T-helper 1 cell (primary cell): ENCODE measurements at regions not wholly inside any gene's neighbourhood (a gene's known extent, or its start where the extent isn't known, plus 50 kb on each side); places are given as distances from the start of the nearest gene placed in this dataset.
"Not testable (repeated sequence)": the region's sequence is repeated elsewhere in the genome, so short reads cannot be mapped to it uniquely, and the experiment has no call there.

Experiments
- DNase-seq, 5 donors: peaks; one replicate each; pipeline ENCODE4 v3.0.0-alpha.2; 2012 to 2020

GRCh38 chr5:99285606-99286005 is 356.8 kb upstream of the CHD1 start:
- DNase-seq, result no peak

- DNase-seq, result no peak
Measured at GRCh38 chr5:99275128-99275527, 346.3 kb upstream of the CHD1 start.

- no peak for DNase-seq
Measured at GRCh38 chr5:99272576-99272975, 343.8 kb upstream of the CHD1 start.

GRCh38 chr5:99258819-99259218 is 330.0 kb upstream of the CHD1 start:
- DNase-seq, result no peak

GRCh38 chr5:99248066-99248465 is 319.3 kb upstream of the CHD1 start:
- no peak for DNase-seq

GRCh38 chr5:99247346-99247745 is 318.5 kb upstream of the CHD1 start:
- no peak for DNase-seq

- DNase-seq, result no peak
Measured at GRCh38 chr5:99243111-99243510, 314.3 kb upstream of the CHD1 start.

- no peak for DNase-seq
Measured at GRCh38 chr5:99239826-99240360, 311.1 kb upstream of the CHD1 start.

- no peak for DNase-seq
Measured at GRCh38 chr5:99191206-99191745, 262.5 kb upstream of the CHD1 start.

GRCh38 chr5:99187611-99188010 is 258.8 kb upstream of the CHD1 start:
- DNase-seq, result no peak

- DNase-seq, result no peak
Measured at GRCh38 chr5:99179206-99179605, 250.4 kb upstream of the CHD1 start.

GRCh38 chr5:99177796-99178195 is 249.0 kb upstream of the CHD1 start:
- DNase-seq, result no peak

- no peak for DNase-seq
Measured at GRCh38 chr5:99176186-99176585, 247.4 kb upstream of the CHD1 start.

- DNase-seq, result no peak
Measured at GRCh38 chr5:99169309-99169708, 240.5 kb upstream of the CHD1 start.

GRCh38 chr5:99161538-99161937 is 232.7 kb upstream of the CHD1 start:
- DNase-seq, result not testable (repeated sequence)

GRCh38 chr5:99156688-99157087 is 227.9 kb upstream of the CHD1 start:
- DNase-seq, result no peak

- not testable (repeated sequence) for DNase-seq
Measured at GRCh38 chr5:99143283-99143795, 214.5 kb upstream of the CHD1 start.

- DNase-seq, result no peak
Measured at GRCh38 chr5:99141534-99142128, 212.8 kb upstream of the CHD1 start.

GRCh38 chr5:99138911-99139310 is 210.1 kb upstream of the CHD1 start:
- DNase-seq, result no peak

GRCh38 chr5:99133921-99134320 is 205.1 kb upstream of the CHD1 start:
- no peak for DNase-seq

- no peak for DNase-seq
Measured at GRCh38 chr5:99129768-99130501, 201.1 kb upstream of the CHD1 start.

- DNase-seq, result no peak
Measured at GRCh38 chr5:99122976-99123375, 194.2 kb upstream of the CHD1 start.

GRCh38 chr5:99119326-99119725 is 190.5 kb upstream of the CHD1 start:
- DNase-seq, result no peak

- no peak for DNase-seq
Measured at GRCh38 chr5:99116526-99116925, 187.7 kb upstream of the CHD1 start.
